ENCODE measurements at regions not wholly inside any gene's neighbourhood (a gene's known extent, or its start where the extent isn't known, plus 50 kb on each side); places are given as distances from the start of the nearest gene placed in this dataset.

DNA sequence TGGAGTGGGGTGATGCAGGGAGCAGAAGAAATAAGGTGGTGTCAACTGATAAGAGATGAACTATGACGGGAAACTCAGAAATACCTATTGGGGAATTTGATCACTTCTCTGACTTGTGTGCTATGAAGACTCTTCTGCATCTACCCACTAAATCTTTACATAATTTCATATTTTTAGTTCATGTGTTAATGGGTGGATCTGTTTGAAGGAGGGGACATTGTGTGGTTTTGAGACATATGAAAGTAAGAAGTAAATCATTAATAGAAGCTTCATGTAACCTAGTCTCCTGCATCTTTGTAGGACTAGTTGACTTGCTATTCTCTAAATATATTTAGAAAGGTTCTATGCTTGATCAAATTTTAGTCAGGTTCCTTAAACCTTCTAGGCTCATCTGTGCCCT, 86.6 kb upstream of the MEI4 start:
- BruUV-seq (replicated peaks), result no TSS peak
- TF ChIP-seq, protein P1, sequence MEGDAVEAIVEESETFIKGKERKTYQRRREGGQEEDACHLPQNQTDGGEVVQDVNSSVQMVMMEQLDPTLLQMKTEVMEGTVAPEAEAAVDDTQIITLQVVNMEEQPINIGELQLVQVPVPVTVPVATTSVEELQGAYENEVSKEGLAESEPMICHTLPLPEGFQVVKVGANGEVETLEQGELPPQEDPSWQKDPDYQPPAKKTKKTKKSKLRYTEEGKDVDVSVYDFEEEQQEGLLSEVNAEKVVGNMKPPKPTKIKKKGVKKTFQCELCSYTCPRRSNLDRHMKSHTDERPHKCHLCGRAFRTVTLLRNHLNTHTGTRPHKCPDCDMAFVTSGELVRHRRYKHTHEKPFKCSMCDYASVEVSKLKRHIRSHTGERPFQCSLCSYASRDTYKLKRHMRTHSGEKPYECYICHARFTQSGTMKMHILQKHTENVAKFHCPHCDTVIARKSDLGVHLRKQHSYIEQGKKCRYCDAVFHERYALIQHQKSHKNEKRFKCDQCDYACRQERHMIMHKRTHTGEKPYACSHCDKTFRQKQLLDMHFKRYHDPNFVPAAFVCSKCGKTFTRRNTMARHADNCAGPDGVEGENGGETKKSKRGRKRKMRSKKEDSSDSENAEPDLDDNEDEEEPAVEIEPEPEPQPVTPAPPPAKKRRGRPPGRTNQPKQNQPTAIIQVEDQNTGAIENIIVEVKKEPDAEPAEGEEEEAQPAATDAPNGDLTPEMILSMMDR (IDR thresholded peaks at IDR 0.05; ENCODE audit: unreplicated experiment), result no peak
- Mint-ChIP-seq H3K27me3 (ENCODE audit: unreplicated experiment) (no peaks in the 10 kb centered on the region), H3K9me3 (ENCODE audit: low read depth, unreplicated experiment) (peaks cover 2% of the 10 kb centered on the region), H3K4me3 (ENCODE audit: low read depth, unreplicated experiment) (no peak overlapping the region), H3K36me3 (ENCODE audit: insufficient read depth, unreplicated experiment) (no peaks in the 10 kb centered on the region), H3K4me1 (ENCODE audit: low read depth, unreplicated experiment) (no peaks in the 10 kb centered on the region), H3K27ac (ENCODE audit: unreplicated experiment) (no peak overlapping the region)
- intact Hi-C loops (cut with micrococcal nuclease; ENCODE audit: unreplicated experiment), result no loop called here
- CTCF ChIA-PET, result no interaction called here
- no peak for DNase-seq

DNA sequence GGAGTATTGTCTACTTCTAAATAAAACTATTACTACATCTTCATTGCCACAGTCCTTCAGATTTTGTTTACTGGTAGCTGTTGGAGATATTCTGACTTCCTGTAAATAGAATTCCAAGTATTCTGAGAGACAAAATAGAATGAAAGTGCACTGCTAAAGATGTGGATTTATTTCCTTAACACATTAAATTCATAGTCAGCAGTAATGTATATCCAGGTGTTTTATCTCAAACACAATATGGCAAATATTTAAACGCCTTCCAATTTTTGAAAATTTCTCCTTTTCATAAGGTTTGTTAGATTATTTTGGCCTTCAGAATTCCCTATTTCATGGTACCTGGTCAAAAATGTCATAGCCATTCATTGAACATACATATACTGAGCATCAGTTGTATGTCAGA, 84.3 kb upstream of the MEI4 start:
- Mint-ChIP-seq H3K4me3 (ENCODE audit: low read depth, unreplicated experiment) (no peak overlapping the region), H3K27ac (ENCODE audit: unreplicated experiment) (no peak overlapping the region), H3K36me3 (ENCODE audit: insufficient read depth, unreplicated experiment) (no peaks in the 10 kb centered on the region), H3K27me3 (ENCODE audit: unreplicated experiment) (no peaks in the 10 kb centered on the region), H3K9me3 (ENCODE audit: low read depth, unreplicated experiment) (peaks cover 2% of the 10 kb centered on the region), H3K4me1 (ENCODE audit: low read depth, unreplicated experiment) (no peaks in the 10 kb centered on the region)
- no TSS peak for BruUV-seq (replicated peaks)
- TF ChIP-seq, protein P1 (IDR thresholded peaks at IDR 0.05; ENCODE audit: unreplicated experiment), result no peak
- intact Hi-C loops (cut with micrococcal nuclease; ENCODE audit: unreplicated experiment), result no loop called here
- CTCF ChIA-PET, result no interaction called here
- DNase-seq, result no peak

DNA sequence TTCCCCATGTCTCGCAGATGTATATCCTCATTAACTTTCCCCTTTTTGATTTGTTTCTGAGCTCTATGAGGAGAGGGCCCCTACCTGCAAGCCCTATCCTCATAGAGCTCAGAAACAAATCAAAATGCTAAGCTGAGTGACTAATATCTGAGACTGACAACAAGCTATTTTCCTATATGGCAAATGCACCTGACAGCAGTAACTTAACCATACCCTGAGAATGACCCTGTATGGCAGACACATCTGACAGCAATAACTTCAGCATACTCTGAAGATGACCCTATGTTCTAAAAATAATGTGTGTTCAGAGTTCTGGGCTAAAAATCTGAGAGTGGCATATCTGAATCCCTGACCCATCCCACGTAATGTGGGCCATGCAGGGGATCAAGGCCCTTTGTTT, 79.0 kb upstream of the MEI4 start:
- H3K4me3 Mint-ChIP-seq (ENCODE audit: low read depth, unreplicated experiment), result no peak overlapping the region
- no peaks in the 10 kb centered on the region for H3K9me3 Mint-ChIP-seq (ENCODE audit: low read depth, unreplicated experiment)
- H3K4me1 Mint-ChIP-seq (ENCODE audit: low read depth, unreplicated experiment), result no peaks in the 10 kb centered on the region
- no peaks in the 10 kb centered on the region for H3K27me3 Mint-ChIP-seq (ENCODE audit: unreplicated experiment)
- no peak for DNase-seq
- CTCF ChIA-PET, result no interaction called here
- no peak overlapping the region for H3K27ac Mint-ChIP-seq (ENCODE audit: unreplicated experiment)
- intact Hi-C loops (cut with micrococcal nuclease; ENCODE audit: unreplicated experiment), result no loop called here
- no peaks in the 10 kb centered on the region for H3K36me3 Mint-ChIP-seq (ENCODE audit: insufficient read depth, unreplicated experiment)
- BruUV-seq (replicated peaks), result no TSS peak
- TF ChIP-seq, protein P1 (IDR thresholded peaks at IDR 0.05; ENCODE audit: unreplicated experiment), result no peak

DNA sequence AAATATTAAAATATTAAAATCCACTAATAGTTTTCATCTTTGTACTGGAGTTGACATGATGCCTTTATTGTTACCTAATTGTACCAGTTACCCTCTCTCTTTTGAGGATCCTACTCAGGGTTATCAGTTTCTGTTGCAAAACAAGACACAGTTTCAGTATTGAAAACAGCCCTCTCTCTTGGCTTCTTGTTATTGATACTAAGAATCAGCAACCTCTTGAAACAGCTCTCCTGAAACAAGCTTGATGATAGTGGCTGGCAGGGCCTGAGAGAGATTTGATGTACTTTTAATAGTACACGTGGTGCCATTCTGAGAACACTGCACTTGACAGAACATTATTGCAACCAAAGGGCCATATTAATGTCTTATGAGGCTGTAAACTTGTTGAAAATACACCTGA, 64.9 kb upstream of the MEI4 start:
- no TSS peak for BruUV-seq (replicated peaks)
- intact Hi-C loops (cut with micrococcal nuclease; ENCODE audit: unreplicated experiment), result no loop called here
- TF ChIP-seq, protein P1 (IDR thresholded peaks at IDR 0.05; ENCODE audit: unreplicated experiment), result no peak
- CTCF ChIA-PET, result no interaction called here
- H3K4me1 Mint-ChIP-seq (ENCODE audit: low read depth, unreplicated experiment), result no peaks in the 10 kb centered on the region
- no peak for DNase-seq
- no peaks in the 10 kb centered on the region for H3K36me3 Mint-ChIP-seq (ENCODE audit: insufficient read depth, unreplicated experiment)
- no peaks in the 10 kb centered on the region for H3K27me3 Mint-ChIP-seq (ENCODE audit: unreplicated experiment)
- no peak overlapping the region for H3K27ac Mint-ChIP-seq (ENCODE audit: unreplicated experiment)
- H3K4me3 Mint-ChIP-seq (ENCODE audit: low read depth, unreplicated experiment), result no peak overlapping the region
- H3K9me3 Mint-ChIP-seq (ENCODE audit: low read depth, unreplicated experiment), result peaks cover 2% of the 10 kb centered on the region

Measured in Calu3 (cell line).